Coronary artery (tissue), 2 donors: ENCODE measurements at regions not wholly inside any gene's neighbourhood (a gene's known extent, or its start where the extent isn't known, plus 50 kb on each side); places are given as distances from the start of the nearest gene placed in this dataset.

Source experiments
- DNase-seq: peaks from one replicate; pipeline ENCODE4 v3.0.0-alpha.2; 2017; ENCODE audit warnings: low spot score
- H3K27ac ChIP-seq, 2 donors: fragments of 200-600 bp; sonication (generic); one replicate each; pipeline ENCODE4 v1.5.1; 2016 to 2019
- H3K4me3 ChIP-seq: fragments of 200-600 bp; sonication (generic); 2 replicates; pipeline ENCODE4 v1.5.1; 2016; ENCODE audit warnings: mild to moderate bottlenecking, moderate library complexity
- TF ChIP-seq, protein P1 (sequence below): fragments of 200-600 bp; sonication (generic); IDR thresholded peaks from one replicate; pipeline ENCODE4 v1.5.1; 2019; ENCODE audit warnings: antibody characterized with exemption

DNA sequence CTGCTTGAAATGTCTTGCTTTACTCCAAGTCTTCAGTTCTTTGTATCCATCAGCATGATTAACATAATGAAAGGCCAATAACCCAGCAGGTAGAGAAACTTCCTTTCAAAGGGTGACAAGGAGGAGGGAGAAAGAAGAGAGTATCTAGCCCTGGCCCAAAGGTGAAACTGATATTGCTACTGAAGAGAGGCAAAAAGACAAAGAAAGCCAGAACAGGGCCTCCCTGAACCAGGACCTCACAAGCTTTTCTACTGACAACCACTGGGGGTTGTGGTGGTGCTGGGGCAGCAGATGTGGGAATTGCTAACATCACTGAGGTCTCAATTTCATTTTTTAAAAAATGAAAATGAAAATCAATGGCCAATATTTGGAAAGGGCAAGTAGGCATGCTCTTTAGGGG, 234.1 kb downstream of the RSL24D1 start:
- TF ChIP-seq, protein P1, sequence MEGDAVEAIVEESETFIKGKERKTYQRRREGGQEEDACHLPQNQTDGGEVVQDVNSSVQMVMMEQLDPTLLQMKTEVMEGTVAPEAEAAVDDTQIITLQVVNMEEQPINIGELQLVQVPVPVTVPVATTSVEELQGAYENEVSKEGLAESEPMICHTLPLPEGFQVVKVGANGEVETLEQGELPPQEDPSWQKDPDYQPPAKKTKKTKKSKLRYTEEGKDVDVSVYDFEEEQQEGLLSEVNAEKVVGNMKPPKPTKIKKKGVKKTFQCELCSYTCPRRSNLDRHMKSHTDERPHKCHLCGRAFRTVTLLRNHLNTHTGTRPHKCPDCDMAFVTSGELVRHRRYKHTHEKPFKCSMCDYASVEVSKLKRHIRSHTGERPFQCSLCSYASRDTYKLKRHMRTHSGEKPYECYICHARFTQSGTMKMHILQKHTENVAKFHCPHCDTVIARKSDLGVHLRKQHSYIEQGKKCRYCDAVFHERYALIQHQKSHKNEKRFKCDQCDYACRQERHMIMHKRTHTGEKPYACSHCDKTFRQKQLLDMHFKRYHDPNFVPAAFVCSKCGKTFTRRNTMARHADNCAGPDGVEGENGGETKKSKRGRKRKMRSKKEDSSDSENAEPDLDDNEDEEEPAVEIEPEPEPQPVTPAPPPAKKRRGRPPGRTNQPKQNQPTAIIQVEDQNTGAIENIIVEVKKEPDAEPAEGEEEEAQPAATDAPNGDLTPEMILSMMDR = no peak
- Histone ChIP-seq H3K27ac (peak overlapping the region; percentile 75 to 78), H3K4me3 (no peak overlapping the region)
- no peak for DNase-seq

DNA sequence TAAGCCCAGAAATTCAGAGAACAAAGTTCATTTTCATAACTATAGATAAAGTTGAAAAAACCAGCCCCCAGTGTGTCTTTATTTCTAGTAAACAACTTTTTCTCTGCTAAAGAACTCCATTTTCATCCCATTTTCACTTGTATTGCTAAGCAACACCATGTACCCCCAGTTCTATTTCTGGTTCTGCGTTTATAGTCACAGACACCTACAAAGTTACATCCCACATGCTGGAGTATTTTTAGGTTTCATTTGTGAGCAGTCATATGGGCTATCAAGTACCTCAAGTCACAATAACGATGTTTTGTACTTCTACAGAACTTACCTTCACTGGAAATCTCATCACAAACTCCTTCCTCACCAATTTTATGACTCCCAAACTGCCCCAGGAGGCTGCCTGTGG, 236.5 kb downstream of the RSL24D1 start:
- Histone ChIP-seq H3K27ac (peak overlapping the region; percentile 75 to 78), H3K4me3 (no peak overlapping the region)
- TF ChIP-seq, protein P1 = no peak
- no peak for DNase-seq

DNA sequence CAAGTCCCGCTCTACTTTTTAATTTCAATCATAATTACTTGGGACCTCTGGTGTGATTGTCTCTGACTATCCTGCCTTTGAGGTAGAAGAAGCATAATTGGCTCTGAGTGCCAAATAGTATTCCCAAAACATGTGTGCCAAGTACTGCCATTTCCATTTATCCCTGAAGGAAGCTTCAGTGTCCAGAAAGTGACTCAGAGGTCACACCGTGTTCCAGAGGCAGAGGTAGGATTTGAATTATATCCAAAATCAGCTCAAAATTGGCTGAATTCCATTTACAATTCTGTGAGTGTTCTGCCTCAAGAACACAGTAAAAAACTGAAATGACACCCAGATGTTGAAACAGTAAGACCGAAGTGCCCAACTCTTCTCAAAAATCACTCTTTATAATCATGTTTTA, 255.3 kb downstream of the RSL24D1 start:
- TF ChIP-seq, protein P1 = no peak
- no peak for DNase-seq
- H3K4me3 ChIP-seq = no peak overlapping the region
- H3K27ac ChIP-seq = no peak overlapping the region

DNA sequence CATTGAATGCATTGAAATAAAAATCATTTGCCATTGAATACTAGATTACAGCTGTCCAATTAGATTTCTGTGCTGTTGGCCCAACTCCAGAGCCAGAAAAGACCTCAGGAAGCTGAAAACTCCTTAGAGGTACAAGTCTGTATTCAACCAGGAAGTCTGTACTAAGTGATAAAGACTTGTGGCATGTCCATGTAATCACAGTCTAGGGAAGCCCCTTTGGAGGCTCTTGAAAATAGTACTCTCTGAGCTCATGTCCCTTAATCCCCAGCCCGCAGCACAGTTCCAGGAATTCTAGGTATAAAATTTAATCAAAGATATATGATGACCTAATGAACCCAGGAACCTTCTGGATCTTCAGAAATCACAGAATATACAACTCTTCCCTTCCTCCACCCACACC, 279.4 kb downstream of the RSL24D1 start:
- TF ChIP-seq, protein P1 = no peak
- H3K4me3 ChIP-seq = no peak overlapping the region
- no peak for DNase-seq
- H3K27ac ChIP-seq = no peak overlapping the region

DNA sequence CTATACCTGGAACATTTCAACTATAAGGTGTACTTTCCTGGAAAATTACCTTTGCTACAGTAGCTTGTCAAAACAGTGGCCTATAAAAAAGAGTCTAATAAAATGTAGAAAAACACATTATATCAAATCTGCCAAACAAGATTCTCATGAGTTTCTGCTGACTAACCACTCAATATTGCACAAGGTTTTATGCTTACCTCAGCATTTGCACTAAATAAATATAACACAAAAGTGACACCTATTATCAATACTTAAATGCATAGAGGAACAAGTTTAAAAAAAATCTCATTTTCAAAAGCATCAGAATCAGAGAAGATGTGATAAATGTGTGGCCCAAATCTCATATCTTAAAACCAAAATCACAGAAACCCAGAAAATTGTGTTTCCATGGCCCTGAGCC, 281.4 kb downstream of the RSL24D1 start:
- TF ChIP-seq, protein P1 = no peak
- no peak overlapping the region for H3K4me3 ChIP-seq
- DNase-seq = no peak
- H3K27ac ChIP-seq = no peak overlapping the region

DNA sequence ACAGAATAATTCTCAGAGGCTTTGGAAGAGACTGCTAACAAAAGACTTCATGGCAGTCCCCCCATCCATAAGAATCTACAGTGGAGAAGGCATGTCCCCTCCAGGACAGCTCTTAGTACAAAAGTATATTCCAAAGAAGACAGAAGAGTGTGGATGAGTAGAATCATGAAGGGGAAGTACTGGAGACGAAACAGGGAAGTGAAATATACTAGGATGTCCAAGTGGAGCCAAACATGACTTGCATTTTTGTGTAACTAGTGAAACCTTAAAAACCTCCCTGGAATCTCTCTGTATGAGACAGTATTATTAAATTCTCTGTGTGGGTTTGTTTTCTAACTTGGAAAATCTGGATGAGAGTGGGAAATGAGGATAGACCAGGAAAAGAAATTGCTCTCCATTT, 312.4 kb downstream of the RSL24D1 start:
- TF ChIP-seq, protein P1 = no peak
- Histone ChIP-seq H3K27ac (no peak overlapping the region), H3K4me3 (no peak overlapping the region)
- no peak for DNase-seq

DNA sequence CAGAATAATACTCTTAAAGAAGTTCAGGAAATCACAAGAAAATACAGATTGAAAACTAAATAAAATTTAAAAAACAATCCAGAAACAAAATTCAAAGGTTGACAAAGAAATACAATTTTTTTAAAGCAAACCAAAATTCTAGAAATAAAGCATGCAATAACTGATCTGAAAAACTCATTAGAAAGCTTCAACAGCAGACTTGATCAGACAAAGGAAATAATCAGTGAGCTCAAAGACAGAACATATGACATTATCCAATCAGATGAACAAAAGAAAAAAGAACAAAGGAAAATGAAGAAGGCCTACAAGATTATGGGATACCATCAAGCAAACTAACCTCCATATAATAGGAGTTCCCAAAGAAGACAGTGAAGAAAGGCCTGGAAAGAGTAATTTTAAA, 336.8 kb downstream of the RSL24D1 start:
- H3K27ac ChIP-seq = no peak overlapping the region
- TF ChIP-seq, protein P1 = no peak
- DNase-seq = no peak
- H3K4me3 ChIP-seq = no peak overlapping the region
